Vagina (tissue), 2 donors: ENCODE measurements at regions not wholly inside any gene's neighbourhood (a gene's known extent, or its start where the extent isn't known, plus 50 kb on each side); places are given as distances from the start of the nearest gene placed in this dataset.

ENCODE experiments used
- DNase-seq, 2 donors: peaks; one replicate each; pipeline ENCODE4 v3.0.0-alpha.2; 2017; ENCODE audit errors: extremely low spot score in 2 of 2
- H3K27ac ChIP-seq: fragments of 200-600 bp; sonication (generic); one replicate; pipeline ENCODE4 v1.5.1; 2019
- H3K27me3 ChIP-seq: fragments of 200-600 bp; sonication (generic); one replicate; pipeline ENCODE4 v1.5.1; 2019
- H3K36me3 ChIP-seq, 2 donors: fragments of 200-600 bp; sonication (generic); one replicate each; pipeline ENCODE4 v1.5.1; 2017 to 2019
- H3K4me1 ChIP-seq: fragments of 200-600 bp; sonication (generic); one replicate; pipeline ENCODE4 v1.5.1; 2019
- H3K4me3 ChIP-seq, 2 donors: fragments of 200-600 bp; sonication (generic); 1 replicate in 1 of 2; 2 replicates in 1 of 2; pipeline ENCODE4 v1.5.1; 2016 to 2019
- H3K9me3 ChIP-seq: fragments of 200-600 bp; sonication (generic); one replicate; pipeline ENCODE4 v1.5.1; 2019
- CTCF ChIP-seq, 3 experiments: fragments of 450-650 bp in 2 of 3; fragments of 200-600 bp in 1 of 3; sonication (generic) in 1 of 3; IDR thresholded peaks; one replicate each; pipeline ENCODE4 v1.5.1; 2017 to 2019; ENCODE audit warnings: antibody characterized with exemption in 3 of 3, mild to moderate bottlenecking in 2 of 3, moderate library complexity in 2 of 3
- POLR2A ChIP-seq, 2 donors: fragments of 450-650 bp; IDR thresholded peaks; one replicate each; pipeline ENCODE4 v1.6.1; 2017; ENCODE audit warnings: antibody characterized with exemption in 2 of 2, mild to moderate bottlenecking in 2 of 2, moderate library complexity in 2 of 2
- POLR2AphosphoS5 ChIP-seq, 2 donors: sonication (generic); formaldehyde crosslinking; IDR thresholded peaks; one replicate each; pipeline ENCODE4 v1.9.0; 2017; ENCODE audit warnings: antibody characterized with exemption in 2 of 2, mild to moderate bottlenecking in 2 of 2, low read depth in 1 of 2; ENCODE audit not compliant: insufficient read depth in 1 of 2
- intact Hi-C: fragments of 100-400 bp; cut with DNase I; formaldehyde crosslinking; loops from one replicate; pipeline ENCODE4 v1.15.1; 2023

GRCh38 chr13:81986308-81986707, 1645.4 kb upstream of the SPRY2 start:
- TF ChIP-seq POLR2A (IDR thresholded peaks at IDR 0.05) (no peak), CTCF (IDR thresholded peaks at IDR 0.05) (no peak), POLR2AphosphoS5 (IDR thresholded peaks at IDR 0.05; ENCODE audit: insufficient read depth in 1 of 2, low read depth in 1 of 2) (no peak)
- Histone ChIP-seq H3K27me3 (no peaks in the 10 kb centered on the region), H3K27ac (no peak overlapping the region), H3K4me3 (no peak overlapping the region), H3K9me3 (no peaks in the 10 kb centered on the region), H3K4me1 (no peaks in the 10 kb centered on the region), H3K36me3 (no peaks in the 10 kb centered on the region)
- DNase-seq: no peak
- intact Hi-C loops: no loop called here

GRCh38 chr13:81957121-81957520, 1616.2 kb upstream of the SPRY2 start:
- no peaks in the 10 kb centered on the region for H3K9me3 ChIP-seq
- intact Hi-C loops: no loop called here
- H3K27me3 ChIP-seq: no peaks in the 10 kb centered on the region

GRCh38 chr13:81929988-81930387, 1589.1 kb upstream of the SPRY2 start:
- H3K4me3 ChIP-seq: no peak overlapping the region
- DNase-seq: no peak
- no peaks in the 10 kb centered on the region for H3K27me3 ChIP-seq
- H3K27ac ChIP-seq: no peak overlapping the region
- H3K36me3 ChIP-seq: no peaks in the 10 kb centered on the region
- no peaks in the 10 kb centered on the region for H3K9me3 ChIP-seq
- no peaks in the 10 kb centered on the region for H3K4me1 ChIP-seq
- intact Hi-C loops: no loop called here
- no peak for TF ChIP-seq CTCF (IDR thresholded peaks at IDR 0.05)
- no peak for TF ChIP-seq POLR2A (IDR thresholded peaks at IDR 0.05)
- no peak for TF ChIP-seq POLR2AphosphoS5 (IDR thresholded peaks at IDR 0.05; ENCODE audit: insufficient read depth in 1 of 2, low read depth in 1 of 2)

More at GRCh38 chr13:81957121-81957520, 1616.2 kb upstream of the SPRY2 start:
- no peaks in the 10 kb centered on the region for H3K4me1 ChIP-seq
- no peak for DNase-seq
- TF ChIP-seq CTCF (IDR thresholded peaks at IDR 0.05): no peak
- TF ChIP-seq POLR2AphosphoS5 (IDR thresholded peaks at IDR 0.05; ENCODE audit: insufficient read depth in 1 of 2, low read depth in 1 of 2): no peak
- TF ChIP-seq POLR2A (IDR thresholded peaks at IDR 0.05): no peak
- H3K4me3 ChIP-seq: no peak overlapping the region
- H3K27ac ChIP-seq: no peak overlapping the region
- H3K36me3 ChIP-seq: no peaks in the 10 kb centered on the region

- no peaks in the 10 kb centered on the region for H3K9me3 ChIP-seq
- no peak for DNase-seq
- H3K4me1 ChIP-seq: no peaks in the 10 kb centered on the region
- intact Hi-C loops: no loop called here
- no peaks in the 10 kb centered on the region for H3K27me3 ChIP-seq
- no peak overlapping the region for H3K4me3 ChIP-seq
- no peak for TF ChIP-seq POLR2AphosphoS5 (IDR thresholded peaks at IDR 0.05; ENCODE audit: insufficient read depth in 1 of 2, low read depth in 1 of 2)
- no peak for TF ChIP-seq CTCF (IDR thresholded peaks at IDR 0.05)
- no peaks in the 10 kb centered on the region for H3K36me3 ChIP-seq
- no peak overlapping the region for H3K27ac ChIP-seq
Observed at GRCh38 chr13:81927347-81927746, 1586.4 kb upstream of the SPRY2 start.

GRCh38 chr13:81917810-81918209, 1576.9 kb upstream of the SPRY2 start:
- H3K9me3 ChIP-seq: no peaks in the 10 kb centered on the region
- H3K4me1 ChIP-seq: no peaks in the 10 kb centered on the region
- H3K36me3 ChIP-seq: no peaks in the 10 kb centered on the region
- no peak for TF ChIP-seq POLR2A (IDR thresholded peaks at IDR 0.05)
- TF ChIP-seq CTCF (IDR thresholded peaks at IDR 0.05): no peak
- no peak for TF ChIP-seq POLR2AphosphoS5 (IDR thresholded peaks at IDR 0.05; ENCODE audit: insufficient read depth in 1 of 2, low read depth in 1 of 2)
- no peak overlapping the region for H3K4me3 ChIP-seq
- intact Hi-C loops: no loop called here
- no peak for DNase-seq
- H3K27me3 ChIP-seq: no peaks in the 10 kb centered on the region
- no peak overlapping the region for H3K27ac ChIP-seq
